WI38 (cell line): ENCODE measurements at regions not wholly inside any gene's neighbourhood (a gene's known extent, or its start where the extent isn't known, plus 50 kb on each side); places are given as distances from the start of the nearest gene placed in this dataset.

Experiments used
- H3K4me3 ChIP-seq: 2 replicates; pipeline ENCODE4 v1.5.1; 2011; ENCODE audit warnings: low read depth, mild to moderate bottlenecking, control low read depth, low read length
- CTCF ChIP-seq: IDR thresholded peaks from 2 replicates; pipeline ENCODE4 v1.5.1; 2012; ENCODE audit warnings: low read depth, mild to moderate bottlenecking, control low read depth, low read length

GRCh38 chr5:2575871-2576270, 175.6 kb downstream of the IRX2 start:
- no peak for TF ChIP-seq CTCF
- no peak overlapping the region for H3K4me3 ChIP-seq

- no peak overlapping the region for H3K4me3 ChIP-seq
- TF ChIP-seq CTCF: no peak
Measured at GRCh38 chr5:2575292-2575691, 176.2 kb downstream of the IRX2 start.

- no peak for TF ChIP-seq CTCF
- no peak overlapping the region for H3K4me3 ChIP-seq
Measured at GRCh38 chr5:2574155-2574554, 177.3 kb downstream of the IRX2 start.

GRCh38 chr5:2570586-2570985, 180.9 kb downstream of the IRX2 start:
- H3K4me3 ChIP-seq: no peak overlapping the region
- no peak for TF ChIP-seq CTCF

- no peak overlapping the region for H3K4me3 ChIP-seq
- no peak for TF ChIP-seq CTCF
Measured at GRCh38 chr5:2569774-2570542, 181.5 kb downstream of the IRX2 start.

- TF ChIP-seq CTCF: no peak
Measured at GRCh38 chr5:2569176-2569575, 182.3 kb downstream of the IRX2 start.

GRCh38 chr5:2566284-2566683, 185.2 kb downstream of the IRX2 start:
- H3K4me3 ChIP-seq: no peak overlapping the region
- TF ChIP-seq CTCF: no peak

More at GRCh38 chr5:2569176-2569575, 182.3 kb downstream of the IRX2 start:
- H3K4me3 ChIP-seq: no peak overlapping the region
